ENCODE measurements at regions not wholly inside any gene's neighbourhood (a gene's known extent, or its start where the extent isn't known, plus 50 kb on each side); places are given as distances from the start of the nearest gene placed in this dataset.
"Not testable (repeated sequence)": the region's sequence is repeated elsewhere in the genome, so short reads cannot be mapped to it uniquely, and the experiment has no call there.

DNA sequence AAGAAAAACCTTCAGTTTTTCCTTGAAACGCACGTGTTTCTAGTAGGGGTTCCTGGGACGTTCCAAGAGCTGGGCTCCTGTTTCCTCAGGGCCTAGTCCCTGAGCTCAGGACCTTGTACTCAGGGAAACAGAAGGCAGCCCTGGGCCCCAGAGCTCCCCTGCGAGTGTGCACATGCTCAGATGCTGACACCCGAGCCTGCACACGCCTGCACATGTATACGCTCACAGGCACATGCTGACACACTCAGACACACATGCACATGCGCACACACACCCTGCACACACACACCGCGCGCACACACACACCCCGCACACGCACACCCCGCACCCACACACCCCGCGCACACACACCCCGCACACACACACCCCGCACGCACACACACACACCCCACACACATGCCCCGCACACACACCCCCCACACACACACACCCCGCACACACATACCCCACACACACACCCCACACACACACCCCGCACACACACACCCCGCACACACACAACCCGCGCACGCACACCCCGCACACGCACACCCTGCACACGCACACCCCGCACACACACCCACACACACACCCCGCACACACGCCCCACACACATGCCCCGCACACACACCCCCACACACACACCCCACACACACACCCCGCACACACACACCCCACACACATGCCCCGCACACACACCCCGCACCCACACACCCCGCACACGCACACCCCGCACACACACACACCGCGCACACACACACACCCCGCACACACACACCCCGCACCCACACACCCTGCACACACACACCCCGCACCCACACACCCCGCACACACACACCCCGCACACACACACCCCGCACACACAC is 52.2 kb downstream of the CALML3 start:
- DNase-seq (ENCODE audit: low read depth in 4 of 4, low spot score in 2 of 4): no peak

DNA sequence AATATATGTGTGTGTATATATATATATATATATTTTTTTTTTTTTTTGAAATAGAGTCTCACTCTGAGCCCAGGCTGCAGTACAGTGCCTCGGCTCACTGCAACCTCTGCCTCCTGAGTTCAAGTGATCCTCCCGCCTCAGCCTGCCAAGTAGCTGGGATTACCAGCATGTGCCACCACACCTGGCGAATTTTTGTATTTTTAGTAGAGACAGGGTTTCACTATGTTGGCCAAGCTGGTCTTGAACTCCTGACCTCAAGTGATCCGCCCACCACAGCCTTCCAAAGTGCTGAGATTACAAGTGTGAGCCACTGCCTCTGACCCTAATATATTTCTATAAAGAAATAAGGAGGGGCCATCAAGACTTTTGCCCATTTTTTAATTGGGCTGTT is 55.3 kb downstream of the CALML3 start:
- not testable (repeated sequence) for DNase-seq (ENCODE audit: low read depth in 4 of 4, low spot score in 2 of 4)

DNA sequence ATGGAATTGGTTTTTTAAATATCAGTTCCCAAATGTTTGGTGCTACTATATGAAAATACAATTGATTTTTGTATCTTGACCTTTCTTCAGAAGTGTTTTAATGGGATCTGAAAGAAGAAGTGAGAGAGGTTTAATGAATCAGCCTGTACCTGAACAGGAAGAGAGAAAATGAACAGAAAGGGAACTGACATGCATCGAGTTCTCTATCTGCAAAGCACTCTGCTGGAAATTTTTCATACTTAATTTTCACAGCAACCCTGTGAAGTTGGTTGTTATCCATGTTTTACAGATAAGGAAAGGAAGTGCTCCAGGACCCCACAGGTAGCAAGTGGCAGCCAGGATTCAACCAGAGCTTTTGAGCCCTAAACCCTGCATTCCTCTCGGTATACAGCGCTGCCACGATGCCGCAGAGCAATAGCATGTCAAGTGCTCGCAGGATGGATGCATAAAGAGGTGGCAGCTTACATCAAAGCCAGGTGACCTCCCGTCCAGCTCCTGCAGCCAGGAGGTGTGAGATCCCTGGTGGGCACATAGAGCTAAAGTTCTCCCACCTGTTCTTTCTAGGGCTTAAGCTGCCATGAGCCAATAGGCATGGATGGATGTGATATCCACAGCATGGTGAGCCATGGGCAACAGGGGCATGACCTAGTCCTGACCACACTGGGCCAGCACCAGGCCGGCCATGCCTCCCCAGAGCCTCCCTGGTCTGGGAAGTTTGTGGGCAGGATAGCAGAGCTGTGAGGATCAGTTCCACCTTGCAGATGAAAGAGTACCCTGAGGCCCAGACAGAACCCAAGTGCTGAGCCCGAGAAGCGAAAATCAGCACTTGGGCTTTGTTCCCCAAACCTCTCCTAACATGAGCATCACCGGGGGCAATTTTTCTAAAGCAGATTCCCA is 57.2 kb downstream of the CALML3 start:
- DNase-seq (ENCODE audit: low read depth in 4 of 4, low spot score in 2 of 4): no peak

- DNase-seq (ENCODE audit: low read depth in 4 of 4, low spot score in 2 of 4): no peak
Observed at GRCh38 chr10:5582736-5583135, 58.0 kb downstream of the CALML3 start.

GRCh38 chr10:5583525-5584175 is 58.9 kb downstream of the CALML3 start:
- peak in 3 of 4 donors; percentile 54 to 77 (median 70) for DNase-seq (ENCODE audit: low read depth in 4 of 4, low spot score in 2 of 4)

DNA sequence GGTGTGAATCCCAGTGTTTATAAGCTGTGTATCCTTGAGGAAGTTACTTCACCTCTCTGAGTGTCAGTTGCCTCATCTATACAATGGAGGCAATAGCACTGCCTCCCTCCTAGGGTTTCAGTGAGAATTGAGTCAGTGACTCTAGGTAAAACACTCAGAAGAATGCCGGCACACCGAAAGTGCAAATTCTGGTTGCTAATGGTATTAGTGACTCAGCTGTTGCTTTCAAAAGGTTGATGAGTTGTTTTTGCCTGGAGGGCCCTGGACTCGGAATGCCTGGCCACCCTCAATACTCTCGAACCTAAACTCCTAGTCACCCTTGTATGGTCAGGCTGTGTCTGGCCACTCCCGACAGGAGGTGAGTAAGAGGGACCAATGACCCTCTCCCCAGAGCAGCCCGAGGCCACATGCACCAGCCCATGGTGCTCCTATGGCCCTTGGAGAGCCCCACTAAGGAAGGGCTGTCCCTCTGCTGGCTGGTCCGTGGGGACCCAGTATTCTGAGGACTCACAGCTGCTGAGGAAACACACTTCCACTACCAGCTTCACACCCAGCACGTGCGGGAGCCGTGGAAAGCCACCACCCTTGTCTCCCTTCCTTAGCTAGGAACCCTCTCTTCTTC is 60.2 kb downstream of the CALML3 start:
- no peak for DNase-seq (ENCODE audit: low read depth in 4 of 4, low spot score in 2 of 4)

DNA sequence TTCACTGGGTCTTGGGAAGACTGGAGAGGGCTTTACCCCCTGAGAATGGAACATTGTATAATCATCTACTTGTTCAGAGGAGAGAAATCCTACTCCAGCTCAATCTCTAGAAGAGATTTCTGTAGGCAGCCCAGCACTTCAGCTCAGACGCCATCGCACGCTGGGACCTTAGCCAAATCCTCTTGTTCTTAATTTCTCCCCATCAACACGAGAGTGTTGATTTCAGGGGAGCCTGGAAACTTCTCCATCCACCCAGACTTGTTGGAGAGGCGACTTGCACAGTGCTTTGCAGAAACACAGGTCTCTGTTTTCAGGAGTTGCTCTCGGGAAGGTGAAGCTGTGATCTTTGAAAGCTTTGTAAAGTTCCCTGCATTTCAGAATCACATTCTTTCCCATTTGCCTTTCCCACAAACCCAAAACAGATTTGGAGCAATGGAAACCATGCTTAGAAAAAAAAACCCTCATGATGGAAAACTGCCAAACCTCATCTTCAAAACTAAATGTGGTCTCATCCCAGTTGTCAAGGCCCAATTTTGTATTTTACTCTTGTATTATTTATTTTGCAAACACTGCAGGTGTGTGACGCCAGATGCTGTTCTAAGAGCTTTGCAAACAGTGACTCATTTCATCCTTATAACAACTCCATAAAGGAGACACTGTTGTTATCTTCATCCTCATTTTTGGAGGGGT is 60.9 kb downstream of the CALML3 start:
- DNase-seq (ENCODE audit: low read depth in 4 of 4, low spot score in 2 of 4): no peak

- DNase-seq (ENCODE audit: low read depth in 4 of 4, low spot score in 2 of 4): no peak
Observed at GRCh38 chr10:5587151-5588079, 62.7 kb downstream of the CALML3 start.

DNA sequence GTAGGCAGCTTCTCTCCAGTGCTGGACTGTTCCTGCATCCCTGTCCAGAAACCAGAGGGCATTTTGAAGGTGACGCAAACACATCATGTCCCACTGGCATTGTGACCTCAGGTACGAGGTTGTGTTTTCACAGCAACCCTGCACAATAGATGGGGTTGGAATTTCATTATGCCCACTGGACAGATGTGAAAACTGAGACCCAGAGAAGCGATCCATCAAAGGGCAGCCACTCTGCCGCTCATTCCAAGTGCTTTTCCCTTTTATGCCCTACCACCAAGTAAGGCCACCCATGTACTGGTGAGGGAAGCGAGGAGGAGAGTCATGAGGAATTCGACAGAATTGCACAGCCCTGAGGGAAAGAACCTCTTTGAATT is 63.3 kb downstream of the CALML3 start:
- no peak for DNase-seq (ENCODE audit: low read depth in 4 of 4, low spot score in 2 of 4)

GRCh38 chr10:5588603-5589002 is 63.8 kb downstream of the CALML3 start:
- no peak for DNase-seq (ENCODE audit: low read depth in 4 of 4, low spot score in 2 of 4)

All from left renal cortex interstitium (tissue), 4 donors.